ENCODE measurements at regions not wholly inside any gene's neighbourhood (a gene's known extent, or its start where the extent isn't known, plus 50 kb on each side); places are given as distances from the start of the nearest gene placed in this dataset.
A peak's percentile ranks its signal among the peaks of the same experiment; 100 is the strongest.

DNA sequence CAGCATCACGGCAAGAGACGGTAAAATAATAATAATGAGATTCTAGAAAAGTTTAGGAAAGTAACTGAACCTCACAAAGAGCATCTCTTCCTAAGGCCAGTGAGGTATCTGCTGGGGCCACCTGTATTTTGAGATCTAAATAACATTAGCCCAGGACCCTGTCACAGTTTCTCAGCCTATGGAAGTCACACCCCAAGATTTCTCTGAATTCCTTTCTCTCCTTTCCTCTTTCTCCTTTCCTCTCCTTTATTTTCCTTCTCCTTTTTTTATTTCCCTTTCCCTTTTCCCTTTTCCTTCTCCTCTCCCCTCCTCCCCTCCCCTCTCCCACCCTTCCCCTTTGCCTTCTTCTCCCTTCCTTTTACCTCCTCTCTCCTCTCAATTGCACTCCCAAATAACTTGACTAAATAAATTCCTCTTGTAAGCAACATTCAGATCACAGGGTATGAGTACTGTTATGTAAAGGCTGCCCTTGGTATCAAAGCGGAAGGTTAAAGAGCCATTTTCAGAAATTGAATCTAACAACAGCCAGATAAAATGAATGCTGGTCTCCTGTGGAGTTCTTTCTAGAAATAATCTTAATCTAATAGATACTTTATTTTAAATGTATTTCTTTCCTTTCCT lies 506.2 kb downstream of the EPM2A start:
- DNase-seq (ENCODE audit: low read depth), result no peak
- TF ChIP-seq CTCF (conservative IDR thresholded peaks at IDR 0.05; ENCODE audit: low read depth, low read length), result no peak

GRCh38 chr6:145233955-145234354 lies 501.4 kb downstream of the EPM2A start:
- no peak for DNase-seq (ENCODE audit: low read depth)
- TF ChIP-seq CTCF (conservative IDR thresholded peaks at IDR 0.05; ENCODE audit: low read depth, low read length), result no peak
- no peak overlapping the region for H3K4me3 ChIP-seq (ENCODE audit: low read depth, low read length)

More for the DNA sequence above, 506.2 kb downstream of the EPM2A start:
- H3K4me3 ChIP-seq (ENCODE audit: low read depth, low read length), result no peak overlapping the region

GRCh38 chr6:145235207-145235606 lies 500.1 kb downstream of the EPM2A start:
- no peak overlapping the region for H3K4me3 ChIP-seq (ENCODE audit: low read depth, low read length)
- no peak for TF ChIP-seq CTCF (conservative IDR thresholded peaks at IDR 0.05; ENCODE audit: low read depth, low read length)
- no peak for DNase-seq (ENCODE audit: low read depth)

DNA sequence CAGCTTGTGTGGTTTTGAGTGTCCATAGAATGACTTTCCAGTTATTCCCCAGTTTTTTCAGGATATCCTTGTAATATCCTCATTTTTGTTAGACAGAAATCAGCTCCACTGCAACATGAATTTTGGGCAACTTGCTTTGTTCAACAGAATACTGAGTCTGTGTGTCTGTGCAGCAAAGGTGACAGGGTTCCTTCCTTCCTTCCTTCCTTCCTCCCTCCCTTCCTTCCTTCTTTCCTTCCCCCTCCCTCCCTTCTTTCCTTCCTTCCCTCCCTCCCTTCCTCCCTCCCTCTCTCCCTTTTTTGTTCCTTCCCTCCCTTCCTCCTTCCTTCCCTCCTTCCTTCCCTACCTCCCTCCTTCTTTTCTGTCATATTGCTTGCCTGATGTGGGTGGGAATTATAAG lies 496.5 kb downstream of the EPM2A start:
- TF ChIP-seq CTCF (conservative IDR thresholded peaks at IDR 0.05; ENCODE audit: low read depth, low read length), result no peak
- H3K4me3 ChIP-seq (ENCODE audit: low read depth, low read length), result no peak overlapping the region
- no peak for DNase-seq (ENCODE audit: low read depth)

DNA sequence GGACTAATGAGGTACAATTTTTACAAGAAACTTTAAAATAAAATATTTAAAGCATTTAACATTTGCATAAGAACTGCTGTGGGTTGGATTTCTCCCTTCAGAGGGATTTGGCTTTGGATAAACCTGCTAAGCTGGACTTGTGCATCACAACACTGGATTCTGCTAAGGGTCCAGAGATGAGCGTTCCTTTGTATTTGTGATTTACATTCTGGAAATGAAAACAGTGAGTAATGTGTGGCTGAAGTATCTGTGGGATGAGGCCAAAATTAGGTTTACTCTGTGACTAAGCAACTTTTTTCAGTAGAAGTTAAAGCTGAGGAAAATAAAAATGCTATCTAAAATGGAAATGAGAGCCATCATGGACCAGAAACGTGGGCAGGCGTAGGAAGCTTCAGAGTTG lies 494.3 kb downstream of the EPM2A start:
- no peak for TF ChIP-seq CTCF (conservative IDR thresholded peaks at IDR 0.05; ENCODE audit: low read depth, low read length)
- peak; percentile 68 for DNase-seq (ENCODE audit: low read depth)
- H3K4me3 ChIP-seq (ENCODE audit: low read depth, low read length), result no peak overlapping the region

GRCh38 chr6:145241721-145242120 lies 493.6 kb downstream of the EPM2A start:
- no peak for TF ChIP-seq CTCF (conservative IDR thresholded peaks at IDR 0.05; ENCODE audit: low read depth, low read length)
- DNase-seq (ENCODE audit: low read depth), result no peak
- no peak overlapping the region for H3K4me3 ChIP-seq (ENCODE audit: low read depth, low read length)

- DNase-seq (ENCODE audit: low read depth), result peak; percentile 10
- TF ChIP-seq CTCF (conservative IDR thresholded peaks at IDR 0.05; ENCODE audit: low read depth, low read length), result no peak
- no peak overlapping the region for H3K4me3 ChIP-seq (ENCODE audit: low read depth, low read length)
These were observed 490.8 kb downstream of the EPM2A start for GRCh38 chr6:145244349-145245100.

Measured in choroid plexus epithelial cell (primary cell).